Inflammatory macrophage (primary cell): ENCODE measurements at regions not wholly inside any gene's neighbourhood (a gene's known extent, or its start where the extent isn't known, plus 50 kb on each side); places are given as distances from the start of the nearest gene placed in this dataset.

ENCODE experiments used
- DNase-seq, 2 donors: peaks; one replicate each; pipeline ENCODE4 v3.0.0-alpha.2; 2020 to 2022

- peak in 1 of 2 donors; percentile 10 for DNase-seq
Observed at GRCh38 chr2:8219631-8220355, 462.1 kb upstream of the ID2 start.

- no peak for DNase-seq
Observed at GRCh38 chr2:8222979-8223694, 458.7 kb upstream of the ID2 start.

GRCh38 chr2:8223695-8224346, 458.0 kb upstream of the ID2 start:
- no peak for DNase-seq

- DNase-seq = no peak
Observed at GRCh38 chr2:8224347-8225190, 457.3 kb upstream of the ID2 start.

- DNase-seq = no peak
Observed at GRCh38 chr2:8225266-8225665, 456.6 kb upstream of the ID2 start.

GRCh38 chr2:8225798-8226197, 456.1 kb upstream of the ID2 start:
- no peak for DNase-seq

- peak; percentile 39 to 63 for DNase-seq
Observed at GRCh38 chr2:8229546-8229986, 452.3 kb upstream of the ID2 start.

- no peak for DNase-seq
Observed at GRCh38 chr2:8230466-8230865, 451.4 kb upstream of the ID2 start.

- DNase-seq = no peak
Observed at GRCh38 chr2:8231902-8232301, 450.0 kb upstream of the ID2 start.

- peak; percentile 29 to 50 for DNase-seq
Observed at GRCh38 chr2:8232871-8233270, 449.0 kb upstream of the ID2 start.

GRCh38 chr2:8234253-8234652, 447.6 kb upstream of the ID2 start:
- DNase-seq = peak; percentile 83 to 89

GRCh38 chr2:8234757-8235374, 447.0 kb upstream of the ID2 start:
- DNase-seq = no peak

- peak in 1 of 2 donors; percentile 21 for DNase-seq
Observed at GRCh38 chr2:8235419-8235818, 446.4 kb upstream of the ID2 start.

GRCh38 chr2:8236391-8236790, 445.5 kb upstream of the ID2 start:
- no peak for DNase-seq

GRCh38 chr2:8238521-8239230, 443.2 kb upstream of the ID2 start:
- peak; percentile 48 to 69 for DNase-seq

GRCh38 chr2:8239531-8240088, 442.2 kb upstream of the ID2 start:
- DNase-seq = peak; percentile 46 to 65

- DNase-seq = peak in 1 of 2 donors; percentile 42
Observed at GRCh38 chr2:8241317-8241716, 440.5 kb upstream of the ID2 start.

- peak; percentile 66 to 69 for DNase-seq
Observed at GRCh38 chr2:8242739-8243138, 439.1 kb upstream of the ID2 start.

GRCh38 chr2:8243748-8244400, 438.0 kb upstream of the ID2 start:
- DNase-seq = peak in 1 of 2 donors; percentile 13

GRCh38 chr2:8244639-8245038, 437.2 kb upstream of the ID2 start:
- peak; percentile 84 to 87 for DNase-seq

GRCh38 chr2:8246137-8246536, 435.7 kb upstream of the ID2 start:
- no peak for DNase-seq
